ENCODE measurements at regions not wholly inside any gene's neighbourhood (a gene's known extent, or its start where the extent isn't known, plus 50 kb on each side); places are given as distances from the start of the nearest gene placed in this dataset.

DNA sequence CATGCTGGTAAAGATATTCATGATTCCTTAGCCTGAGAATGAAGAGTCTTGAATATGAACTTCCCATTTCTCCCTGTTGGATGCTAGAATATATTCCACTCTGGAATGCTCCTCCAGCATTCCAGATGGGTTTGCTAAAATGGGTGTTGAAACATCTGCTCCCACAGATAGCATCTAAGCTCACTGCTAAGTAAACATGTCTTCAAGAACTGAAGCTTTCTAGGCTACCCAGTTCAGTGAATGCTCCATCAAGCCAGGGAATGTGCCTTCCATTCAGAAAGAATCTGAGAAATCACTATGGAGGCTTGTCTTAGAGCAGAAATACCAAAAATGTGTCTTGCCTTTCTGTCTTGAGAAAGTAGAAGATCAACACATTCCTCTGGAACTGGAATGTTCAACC lies 81.1 kb downstream of the TNFSF18 start:
- TF ChIP-seq GABPA (IDR thresholded peaks at IDR 0.05; ENCODE audit: low read depth) (no peak), POLR2AphosphoS5 (IDR thresholded peaks at IDR 0.05; ENCODE audit: low read depth) (no peak)
- TF ChIP-seq, protein P1, sequence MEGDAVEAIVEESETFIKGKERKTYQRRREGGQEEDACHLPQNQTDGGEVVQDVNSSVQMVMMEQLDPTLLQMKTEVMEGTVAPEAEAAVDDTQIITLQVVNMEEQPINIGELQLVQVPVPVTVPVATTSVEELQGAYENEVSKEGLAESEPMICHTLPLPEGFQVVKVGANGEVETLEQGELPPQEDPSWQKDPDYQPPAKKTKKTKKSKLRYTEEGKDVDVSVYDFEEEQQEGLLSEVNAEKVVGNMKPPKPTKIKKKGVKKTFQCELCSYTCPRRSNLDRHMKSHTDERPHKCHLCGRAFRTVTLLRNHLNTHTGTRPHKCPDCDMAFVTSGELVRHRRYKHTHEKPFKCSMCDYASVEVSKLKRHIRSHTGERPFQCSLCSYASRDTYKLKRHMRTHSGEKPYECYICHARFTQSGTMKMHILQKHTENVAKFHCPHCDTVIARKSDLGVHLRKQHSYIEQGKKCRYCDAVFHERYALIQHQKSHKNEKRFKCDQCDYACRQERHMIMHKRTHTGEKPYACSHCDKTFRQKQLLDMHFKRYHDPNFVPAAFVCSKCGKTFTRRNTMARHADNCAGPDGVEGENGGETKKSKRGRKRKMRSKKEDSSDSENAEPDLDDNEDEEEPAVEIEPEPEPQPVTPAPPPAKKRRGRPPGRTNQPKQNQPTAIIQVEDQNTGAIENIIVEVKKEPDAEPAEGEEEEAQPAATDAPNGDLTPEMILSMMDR (IDR thresholded peaks at IDR 0.05; ENCODE audit: insufficient read depth, low read length), result no peak
